ENCODE measurements at regions not wholly inside any gene's neighbourhood (a gene's known extent, or its start where the extent isn't known, plus 50 kb on each side); places are given as distances from the start of the nearest gene placed in this dataset.
"Not testable (repeated sequence)": the region's sequence is repeated elsewhere in the genome, so short reads cannot be mapped to it uniquely, and the experiment has no call there.

DNA sequence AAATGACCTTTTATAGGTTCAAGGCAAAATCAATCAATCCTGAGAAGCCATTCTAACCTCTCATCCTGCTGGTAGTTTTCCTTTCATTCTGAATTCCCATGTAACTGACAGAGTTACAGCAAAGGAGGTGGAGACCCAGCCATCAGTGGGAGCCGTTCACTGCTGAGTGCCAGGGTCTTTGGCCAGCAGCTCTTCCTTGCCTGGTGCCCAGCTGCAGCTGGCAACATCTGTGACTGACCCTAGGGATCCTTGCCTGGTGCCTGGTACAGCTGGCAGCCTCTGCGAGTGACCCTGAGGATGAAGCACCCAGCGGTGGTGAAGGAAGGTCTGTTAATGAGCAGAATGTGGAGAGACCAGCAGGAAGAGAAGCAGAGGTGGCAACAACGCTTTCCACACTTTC is 314.6 kb downstream of the THBS2 start:
- no peak for DNase-seq (ENCODE audit: low spot score)

- no peak for DNase-seq (ENCODE audit: low spot score)
Measured at GRCh38 chr6:168938546-168938945, 315.1 kb downstream of the THBS2 start.

- no peak for DNase-seq (ENCODE audit: low spot score)
Measured at GRCh38 chr6:168937054-168937453, 316.6 kb downstream of the THBS2 start.

- no peak for DNase-seq (ENCODE audit: low spot score)
Measured at GRCh38 chr6:168935628-168936010, 318.0 kb downstream of the THBS2 start.

DNA sequence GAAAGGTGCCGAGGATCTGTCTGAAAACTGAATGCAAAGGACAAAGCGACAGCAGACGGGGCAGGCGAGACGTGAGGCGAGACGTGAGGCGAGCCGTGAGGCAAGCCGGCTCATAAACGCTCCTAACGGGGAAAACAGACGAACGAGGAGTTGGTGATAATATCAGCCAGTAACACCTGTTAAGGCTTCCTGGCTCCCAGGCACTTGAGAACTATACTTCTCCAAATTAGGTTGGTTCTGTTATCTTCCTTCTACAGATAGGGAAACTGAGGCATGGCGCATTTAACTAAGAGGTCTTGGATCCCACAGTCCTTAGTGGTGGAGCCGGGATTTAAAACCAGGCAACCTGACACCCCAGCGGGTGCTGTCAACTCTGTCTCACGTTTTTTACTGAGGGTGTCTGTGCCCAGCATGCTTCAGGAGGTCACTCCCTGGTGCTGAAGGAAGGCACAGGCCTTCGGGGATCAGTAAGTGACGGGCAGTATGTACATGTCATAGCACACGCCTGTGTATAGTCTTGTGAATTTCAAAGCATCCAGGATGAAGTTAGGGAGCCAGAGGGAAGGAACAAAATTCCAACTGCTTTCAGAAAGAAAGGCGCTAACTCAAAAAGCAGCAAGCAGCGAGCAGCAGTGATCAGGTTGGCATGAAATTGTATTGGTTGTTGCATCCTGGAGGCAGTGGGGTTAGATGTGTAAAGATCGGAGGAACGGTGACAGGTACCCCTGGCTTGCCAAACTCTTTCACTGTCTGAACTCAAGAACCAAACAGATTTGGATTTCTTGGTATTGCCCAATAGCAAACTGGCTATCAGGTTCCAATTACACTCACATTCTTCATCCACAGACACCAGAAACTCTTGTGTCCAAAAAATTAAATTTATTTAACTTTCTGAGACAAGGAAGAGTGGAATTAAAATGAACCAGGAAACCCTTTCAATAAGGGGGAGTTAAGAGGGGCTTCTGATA is 318.7 kb downstream of the THBS2 start:
- no peak for DNase-seq (ENCODE audit: low spot score)

GRCh38 chr6:168932171-168932570 is 321.5 kb downstream of the THBS2 start:
- DNase-seq (ENCODE audit: low spot score) = not testable (repeated sequence)

- DNase-seq (ENCODE audit: low spot score) = not testable (repeated sequence)
Measured at GRCh38 chr6:168931072-168931471, 322.6 kb downstream of the THBS2 start.

- DNase-seq (ENCODE audit: low spot score) = no peak
Measured at GRCh38 chr6:168929871-168930450, 323.7 kb downstream of the THBS2 start.

DNA sequence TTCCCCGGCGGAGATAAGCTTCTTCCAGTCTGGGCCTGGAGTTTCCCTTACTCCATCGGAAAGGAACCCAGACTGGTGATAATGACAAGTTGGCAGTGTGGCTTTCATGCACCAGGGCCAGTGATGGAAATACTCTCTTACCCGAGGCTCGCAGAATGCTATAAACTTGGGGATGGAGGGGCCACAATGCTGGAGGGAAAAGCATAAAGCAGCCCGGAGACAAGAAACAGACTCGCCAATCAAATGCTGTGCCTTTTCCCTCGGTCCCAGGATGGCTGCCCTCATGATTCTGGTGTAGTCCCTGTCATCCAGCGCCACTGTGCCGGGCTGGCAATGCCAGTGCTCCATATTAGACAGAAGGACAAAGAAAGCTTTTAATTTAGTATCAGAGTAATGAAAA is 325.6 kb downstream of the THBS2 start:
- no peak for DNase-seq (ENCODE audit: low spot score)

DNA sequence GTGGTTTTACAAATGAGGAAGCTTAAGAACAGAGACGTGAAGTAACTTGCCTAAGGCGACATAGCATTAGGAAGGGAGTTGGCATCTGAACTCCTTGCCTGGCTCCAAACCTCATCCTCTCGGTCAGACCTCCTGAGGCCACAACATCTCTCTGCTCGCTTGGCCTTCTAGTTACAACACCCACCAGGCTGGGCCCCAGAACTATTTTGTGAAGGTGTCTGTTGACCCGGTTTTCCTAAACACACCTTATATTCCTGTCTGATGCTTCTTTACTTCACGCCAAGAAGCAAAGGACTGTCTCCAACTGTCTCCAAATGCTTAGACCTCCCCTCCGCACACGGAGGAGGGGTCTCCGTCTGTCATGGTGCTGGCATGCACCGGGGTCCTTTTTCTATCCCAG is 326.6 kb downstream of the THBS2 start:
- no peak for DNase-seq (ENCODE audit: low spot score)

DNA sequence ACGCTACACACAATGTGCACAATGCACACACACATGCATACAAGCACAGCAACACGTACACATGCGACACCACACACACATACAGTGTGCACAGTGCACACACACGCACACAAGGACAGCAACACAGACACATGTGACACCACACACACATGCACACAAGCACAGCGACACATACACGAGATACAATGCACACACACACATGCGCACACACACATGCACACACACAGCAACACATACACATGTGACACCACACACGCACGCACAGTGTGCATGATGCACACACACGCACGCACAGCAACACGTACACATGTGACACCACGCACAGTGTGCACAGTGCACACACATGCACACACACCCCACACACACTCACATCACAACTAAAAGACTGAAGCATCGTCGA is 327.3 kb downstream of the THBS2 start:
- DNase-seq (ENCODE audit: low spot score) = no peak

DNA sequence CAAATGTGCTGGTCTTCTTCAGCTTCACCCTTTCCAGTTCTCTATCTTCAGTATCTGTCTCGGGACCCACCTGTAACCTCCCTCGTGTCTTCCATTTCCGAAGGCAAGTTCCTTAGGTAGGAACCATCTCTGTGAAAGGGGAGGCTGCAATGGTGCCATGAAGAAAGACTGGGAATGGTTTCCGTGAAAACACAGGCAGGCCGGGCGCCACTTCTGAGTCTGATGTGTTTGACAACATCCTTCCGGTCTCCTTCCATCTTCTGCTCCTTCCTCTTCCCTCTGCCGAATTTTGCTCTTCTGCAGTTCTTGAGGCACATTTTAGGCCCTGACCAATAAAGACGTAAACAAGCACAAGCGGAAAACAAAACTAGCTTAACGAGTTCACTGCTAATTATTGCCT is 328.0 kb downstream of the THBS2 start:
- DNase-seq (ENCODE audit: low spot score) = no peak

- no peak for DNase-seq (ENCODE audit: low spot score)
Measured at GRCh38 chr6:168923171-168923570, 330.5 kb downstream of the THBS2 start.

DNA sequence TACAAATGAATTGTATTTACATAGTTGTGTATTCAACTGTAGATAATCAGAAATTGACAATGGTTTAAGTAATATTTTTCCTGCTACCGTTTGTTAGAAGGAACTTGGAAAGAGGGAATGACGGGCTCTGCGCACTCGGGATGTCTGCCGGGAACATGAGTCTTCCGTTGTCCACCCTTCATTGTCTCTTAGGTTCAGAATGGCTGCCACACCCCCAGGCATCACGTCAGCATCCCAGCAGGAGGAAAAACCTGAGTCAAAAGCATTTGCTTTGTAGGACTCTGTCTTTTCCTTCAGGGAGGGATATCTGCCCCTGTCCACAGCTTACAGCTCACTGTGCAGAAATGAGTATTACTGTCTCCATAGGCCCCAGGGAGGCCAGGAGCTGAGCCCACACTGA is 331.2 kb downstream of the THBS2 start:
- DNase-seq (ENCODE audit: low spot score) = no peak

GRCh38 chr6:168920289-168920688 is 333.4 kb downstream of the THBS2 start:
- no peak for DNase-seq (ENCODE audit: low spot score)

DNA sequence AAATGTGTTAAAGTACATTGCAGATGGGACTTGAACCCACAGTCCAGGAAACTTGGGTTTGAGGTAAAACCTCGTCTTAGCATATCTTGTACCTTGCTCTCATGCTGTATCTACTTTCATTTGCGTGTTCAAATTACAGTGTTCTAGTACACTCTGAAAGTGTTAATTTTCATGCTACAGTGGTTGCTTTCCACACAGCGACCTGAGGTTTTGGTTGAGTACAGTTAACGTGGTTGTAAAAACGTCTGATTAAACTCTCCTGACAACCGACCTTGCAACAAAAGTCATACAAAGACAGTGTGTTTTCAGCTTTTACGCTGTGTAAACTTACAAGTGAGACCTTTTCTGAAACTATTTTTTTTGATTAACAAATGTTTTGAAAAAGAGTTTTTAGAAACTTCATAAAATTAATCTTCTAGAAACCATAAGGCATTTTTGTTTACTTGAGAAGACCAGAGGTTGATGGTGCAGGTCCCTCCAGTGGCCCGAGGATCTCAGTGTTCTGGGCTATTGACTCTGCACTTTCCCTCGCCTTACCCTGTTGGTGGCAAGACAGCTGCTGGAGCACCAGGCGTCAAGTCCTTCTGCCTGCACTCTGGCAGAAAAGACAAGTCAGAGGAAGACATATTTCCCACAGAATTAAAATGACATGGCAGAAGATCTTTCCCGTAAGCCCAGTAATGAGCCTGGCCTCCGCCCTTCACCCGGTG is 334.0 kb downstream of the THBS2 start:
- no peak for DNase-seq (ENCODE audit: low spot score)

- no peak for DNase-seq (ENCODE audit: low spot score)
Measured at GRCh38 chr6:168916576-168917211, 337.0 kb downstream of the THBS2 start.

GRCh38 chr6:168915855-168916254 is 337.8 kb downstream of the THBS2 start:
- no peak for DNase-seq (ENCODE audit: low spot score)

DNA sequence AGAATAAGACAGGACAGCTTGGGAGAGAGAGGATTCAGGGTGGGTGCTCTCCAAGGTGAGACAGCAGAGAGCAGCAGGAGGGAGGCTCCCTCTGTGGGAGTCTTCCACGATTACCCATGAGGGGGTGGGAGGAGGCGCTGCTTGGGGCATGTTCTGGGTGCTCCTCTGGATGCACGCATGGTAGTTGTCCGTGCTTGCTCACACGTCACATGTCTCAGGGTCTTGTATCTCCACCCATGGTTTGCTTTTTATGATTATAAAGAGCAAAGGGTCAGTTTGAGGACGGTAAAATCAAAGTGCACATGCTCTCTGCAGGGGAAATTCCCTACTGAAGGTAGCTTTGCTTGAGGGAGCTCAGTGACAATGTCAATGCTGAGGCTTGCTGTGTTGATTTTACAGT is 338.4 kb downstream of the THBS2 start:
- DNase-seq (ENCODE audit: low spot score) = no peak

GRCh38 chr6:168913866-168914469 is 339.7 kb downstream of the THBS2 start:
- no peak for DNase-seq (ENCODE audit: low spot score)

DNA sequence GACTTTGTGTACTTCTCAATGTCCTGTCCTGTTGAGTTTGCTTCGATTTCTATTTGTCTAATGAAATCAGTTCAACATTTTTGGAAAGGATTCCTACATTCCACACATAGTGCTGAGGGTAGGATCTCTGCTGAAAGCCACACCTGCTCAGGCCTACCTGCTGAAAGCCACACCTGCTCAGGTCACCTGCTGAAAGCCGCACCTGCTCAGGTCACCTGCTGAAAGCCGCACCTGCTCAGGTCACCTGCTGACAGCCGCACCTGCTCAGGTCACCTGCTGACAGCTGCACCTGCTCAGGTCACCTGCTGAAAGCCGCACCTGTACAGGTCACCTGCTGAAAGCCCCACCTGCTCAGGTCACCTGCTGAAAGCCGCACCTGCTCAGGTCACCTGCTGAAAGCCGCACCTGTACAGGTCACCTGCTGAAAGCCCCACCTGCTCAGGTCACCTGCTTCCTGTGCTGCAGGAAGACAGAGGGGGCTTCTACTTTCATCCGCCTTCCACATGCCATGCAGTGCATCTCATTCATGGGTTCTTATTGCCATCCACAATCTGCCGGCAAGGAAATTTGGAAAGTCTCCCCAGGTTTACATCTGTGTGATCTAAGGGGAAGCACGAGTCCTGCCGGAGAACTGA is 340.3 kb downstream of the THBS2 start:
- DNase-seq (ENCODE audit: low spot score) = not testable (repeated sequence)

DNA sequence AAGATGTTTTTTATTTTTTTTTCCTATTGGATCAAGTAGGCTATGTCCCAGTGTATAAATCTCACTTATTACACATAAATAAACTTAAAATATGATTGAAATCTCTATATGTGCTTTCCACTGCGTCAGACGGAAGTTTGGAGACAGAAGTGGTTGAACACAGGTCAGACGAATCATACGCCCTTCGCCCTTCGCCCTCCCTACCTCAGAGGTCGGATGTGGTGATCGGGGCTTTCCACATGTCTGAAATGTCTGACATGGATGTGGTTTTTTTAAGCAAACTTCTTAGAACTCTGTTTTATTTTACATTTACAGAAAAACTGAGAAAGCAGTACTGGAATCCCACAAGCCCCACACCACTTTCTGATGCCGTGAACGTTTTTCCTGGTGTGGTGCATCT is 344.4 kb downstream of the THBS2 start:
- no peak for DNase-seq (ENCODE audit: low spot score)
